CD4-positive, alpha-beta memory T cell (primary cell): ENCODE measurements at regions not wholly inside any gene's neighbourhood (a gene's known extent, or its start where the extent isn't known, plus 50 kb on each side); places are given as distances from the start of the nearest gene placed in this dataset.
"Not testable (repeated sequence)": the region's sequence is repeated elsewhere in the genome, so short reads cannot be mapped to it uniquely, and the experiment has no call there.

Experiments used
- CTCF ChIA-PET: fragments of 350-600 bp; sonication (Branson Sonifier 250); formaldehyde crosslinking; loops from one replicate; lab custom pipeline; 2021; ENCODE audit warnings: inconsistent platforms; ENCODE audit not compliant: partially characterized antibody; lab: Charles Lee
- POLR2A ChIA-PET: fragments of 350-600 bp; sonication (Branson Sonifier 250); formaldehyde crosslinking; loops from one replicate; lab custom pipeline; 2021; ENCODE audit not compliant: partially characterized antibody; lab: Charles Lee
- DNase-seq, 5 donors: peaks; one replicate each; pipeline versions ENCODE4 v3.0.0 to v3.0.0-alpha.2; 2020 to 2022; ENCODE audit warnings: mixed read lengths in 1 of 5
- H3K27ac ChIP-seq: one replicate; pipeline ENCODE4 v1.7.0; 2013; ENCODE audit warnings: low read depth, low read length
- H3K27me3 ChIP-seq: 2 replicates; pipeline ENCODE4 v1.7.0; 2013; ENCODE audit warnings: mild to moderate bottlenecking, low read length, moderate library complexity; ENCODE audit not compliant: insufficient read depth
- H3K36me3 ChIP-seq: 2 replicates; pipeline ENCODE4 v1.7.0; 2013; ENCODE audit warnings: mild to moderate bottlenecking, low read length, moderate library complexity; ENCODE audit not compliant: insufficient read depth
- H3K4me1 ChIP-seq: 2 replicates; pipeline ENCODE4 v1.7.0; 2013; ENCODE audit warnings: mild to moderate bottlenecking, low read length, moderate library complexity; ENCODE audit not compliant: insufficient read depth
- H3K4me3 ChIP-seq, 2 donors: one replicate each; pipeline ENCODE4 v1.7.0; 2013; ENCODE audit warnings: low read length in 2 of 2, mild to moderate bottlenecking in 1 of 2
- H3K9me3 ChIP-seq, 2 donors: one replicate each; pipeline ENCODE4 v1.7.0; 2013; ENCODE audit warnings: low read length in 2 of 2, control low read depth in 1 of 2; ENCODE audit not compliant: control insufficient read depth in 1 of 2
- H3K27ac Mint-ChIP-seq, 7 donors: one replicate each; pipeline ENCODE4 v1.8.0; 2020 to 2021; ENCODE audit warnings: mixed read lengths in 7 of 7, mild to moderate bottlenecking in 6 of 7, inconsistent platforms in 3 of 7, moderate library complexity in 3 of 7
- H3K27me3 Mint-ChIP-seq, 2 donors: one replicate each; pipeline ENCODE4 v1.8.0; 2020 to 2021; ENCODE audit warnings: mixed read lengths in 2 of 2
- H3K36me3 Mint-ChIP-seq, 2 donors: one replicate each; pipeline ENCODE4 v1.8.0; 2020 to 2021; ENCODE audit warnings: mixed read lengths in 2 of 2, inconsistent platforms in 1 of 2, mild to moderate bottlenecking in 1 of 2
- H3K4me1 Mint-ChIP-seq, 4 donors: one replicate each; pipeline ENCODE4 v1.8.0; 2020 to 2021; ENCODE audit warnings: mixed read lengths in 4 of 4, mild to moderate bottlenecking in 1 of 4
- H3K4me3 Mint-ChIP-seq, 8 donors: one replicate each; pipeline ENCODE4 v1.8.0; 2020 to 2021; ENCODE audit warnings: mixed read lengths in 8 of 8, mild to moderate bottlenecking in 7 of 8, moderate library complexity in 6 of 8, inconsistent platforms in 3 of 8
- H3K9me3 Mint-ChIP-seq, 8 donors: one replicate each; pipeline ENCODE4 v1.8.0; 2020 to 2021; ENCODE audit warnings: mixed read lengths in 8 of 8, mild to moderate bottlenecking in 5 of 8, inconsistent platforms in 3 of 8, moderate library complexity in 1 of 8
- intact Hi-C: fragments of 100-400 bp; cut with micrococcal nuclease; formaldehyde crosslinking; loops from one replicate; pipeline ENCODE4 v1.15.1; 2023

DNA sequence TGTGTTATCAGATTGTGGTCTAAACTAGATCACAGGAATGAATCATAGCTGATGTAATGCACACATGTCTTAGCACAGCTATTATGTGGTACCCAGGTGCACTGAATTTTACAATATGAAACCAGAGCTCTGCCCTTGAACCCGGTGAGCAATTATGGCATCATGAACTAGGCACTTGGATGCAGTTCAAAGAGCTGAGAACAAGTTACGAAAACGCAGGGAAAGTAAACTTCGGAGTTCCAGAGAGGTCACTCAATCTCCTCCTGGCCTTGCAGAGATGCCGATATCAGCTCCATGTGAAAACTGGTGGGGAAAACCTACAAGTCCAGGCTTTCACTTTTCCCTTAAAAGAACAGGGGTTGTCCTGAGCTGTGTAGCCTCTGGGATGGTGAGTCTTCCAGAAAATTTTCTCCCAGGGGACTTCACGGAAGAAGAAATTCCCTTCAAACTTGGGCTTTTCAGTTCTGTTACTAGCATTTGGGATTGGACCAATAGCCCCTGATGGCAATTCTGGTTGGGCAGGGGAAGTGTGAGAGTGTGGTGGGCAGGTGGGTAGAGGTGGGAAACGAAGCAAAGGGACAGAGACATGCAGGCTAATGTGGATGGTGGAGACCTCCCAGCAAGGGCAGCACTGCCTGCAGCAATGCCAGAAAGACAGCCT lies 71.1 kb upstream of the SH3BP4 start:
- H3K4me1 Mint-ChIP-seq = peaks cover 0 to 2% (median 0%) of the 10 kb centered on the region in 4 donors
- Histone ChIP-seq H3K4me1 (no peaks in the 10 kb centered on the region), H3K36me3 (no peaks in the 10 kb centered on the region), H3K9me3 (no peaks in the 10 kb centered on the region), H3K4me3 (no peak overlapping the region), H3K27me3 (no peaks in the 10 kb centered on the region), H3K27ac (no peak overlapping the region)
- no peaks in the 10 kb centered on the region for H3K36me3 Mint-ChIP-seq
- POLR2A ChIA-PET = no interaction called here
- no peak overlapping the region for H3K4me3 Mint-ChIP-seq
- H3K27ac Mint-ChIP-seq = no peak overlapping the region
- no peak for DNase-seq
- CTCF ChIA-PET = no interaction called here
- H3K9me3 Mint-ChIP-seq = peaks cover 0 to 5% (median under 1%) of the 10 kb centered on the region in 8 donors
- H3K27me3 Mint-ChIP-seq = peaks cover 11 to 20% of the 10 kb centered on the region in 2 donors
- intact Hi-C loops = no loop called here

DNA sequence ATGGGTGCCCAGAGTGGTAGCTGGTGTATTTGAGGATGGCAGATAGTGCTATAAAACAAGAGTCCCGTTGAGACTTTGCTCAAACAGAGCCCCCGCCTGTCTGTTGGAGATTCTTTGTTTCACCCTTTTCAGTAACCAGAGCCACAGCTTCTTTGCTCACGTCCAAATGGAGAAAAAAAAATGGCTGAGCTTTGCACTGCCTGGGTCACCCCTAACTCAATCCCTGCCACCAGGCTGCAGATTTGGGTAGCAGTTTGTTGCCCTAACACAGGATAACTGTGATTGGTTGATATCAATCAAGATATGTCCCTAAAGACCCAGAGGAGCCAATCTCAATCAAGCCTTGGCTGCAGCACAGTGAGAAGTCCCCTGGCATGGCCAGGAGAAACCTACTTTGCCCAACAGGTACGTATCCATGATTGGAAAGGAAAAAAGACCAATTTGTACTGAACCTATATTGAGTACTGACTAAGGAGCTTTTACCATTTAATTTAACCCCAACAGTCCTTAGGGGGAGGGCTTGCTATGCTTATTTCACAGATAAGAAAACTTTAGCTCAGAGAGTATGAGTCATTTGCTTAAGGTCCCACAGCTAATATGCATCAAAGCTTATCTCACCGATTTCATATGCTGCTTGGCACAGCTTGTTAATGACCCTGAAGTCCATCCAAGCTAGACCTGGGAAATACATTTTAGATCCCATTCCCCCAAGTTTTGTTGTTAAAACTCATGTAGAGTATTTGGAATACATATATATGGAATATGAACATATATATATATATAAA lies 72.0 kb upstream of the SH3BP4 start:
- no peak for DNase-seq
- H3K27me3 ChIP-seq = no peaks in the 10 kb centered on the region
- no peaks in the 10 kb centered on the region for H3K9me3 ChIP-seq
- no peak overlapping the region for H3K4me3 Mint-ChIP-seq
- no peak overlapping the region for H3K27ac Mint-ChIP-seq
- H3K4me1 Mint-ChIP-seq = peaks cover 0 to 2% (median 0%) of the 10 kb centered on the region in 4 donors
- CTCF ChIA-PET = no interaction called here
- intact Hi-C loops = no loop called here
- H3K4me1 ChIP-seq = no peaks in the 10 kb centered on the region
- POLR2A ChIA-PET = no interaction called here
- H3K27ac ChIP-seq = no peak overlapping the region
- H3K9me3 Mint-ChIP-seq = peaks cover 0 to 5% (median under 1%) of the 10 kb centered on the region in 8 donors
- no peaks in the 10 kb centered on the region for H3K36me3 ChIP-seq
- no peak overlapping the region for H3K4me3 ChIP-seq
- no peaks in the 10 kb centered on the region for H3K36me3 Mint-ChIP-seq
- peaks cover 8 to 17% of the 10 kb centered on the region in 2 donors for H3K27me3 Mint-ChIP-seq

DNA sequence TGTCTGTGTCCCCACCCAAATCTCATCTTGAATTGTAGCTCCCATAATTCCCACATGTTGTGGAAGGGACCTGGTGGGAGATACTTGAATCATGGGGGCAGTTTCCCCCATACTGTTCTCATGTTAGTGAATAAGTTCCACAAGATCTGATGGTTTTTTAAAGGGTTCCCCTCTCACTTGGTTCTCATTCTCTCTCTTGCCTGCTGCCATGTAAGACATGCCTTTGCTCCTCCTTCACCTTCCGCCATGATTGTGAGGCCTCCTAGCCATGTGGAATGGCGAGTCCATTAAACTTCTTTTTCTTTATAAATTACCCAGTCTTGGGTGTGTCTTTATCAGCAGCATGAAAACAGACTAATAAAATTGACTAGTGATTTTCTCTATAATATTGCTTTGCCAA lies 75.2 kb upstream of the SH3BP4 start:
- H3K9me3 ChIP-seq, H3K9me3 Mint-ChIP-seq, H3K4me3 ChIP-seq, DNase-seq, H3K4me1 Mint-ChIP-seq, H3K27ac ChIP-seq, H3K27me3 ChIP-seq, H3K36me3 ChIP-seq, H3K4me1 ChIP-seq, H3K27ac Mint-ChIP-seq, POLR2A ChIA-PET, intact Hi-C loops, H3K36me3 Mint-ChIP-seq, CTCF ChIA-PET, H3K4me3 Mint-ChIP-seq: not testable (repeated sequence)
- H3K27me3 Mint-ChIP-seq = peaks cover 13% of the 10 kb centered on the region in 2 donors

DNA sequence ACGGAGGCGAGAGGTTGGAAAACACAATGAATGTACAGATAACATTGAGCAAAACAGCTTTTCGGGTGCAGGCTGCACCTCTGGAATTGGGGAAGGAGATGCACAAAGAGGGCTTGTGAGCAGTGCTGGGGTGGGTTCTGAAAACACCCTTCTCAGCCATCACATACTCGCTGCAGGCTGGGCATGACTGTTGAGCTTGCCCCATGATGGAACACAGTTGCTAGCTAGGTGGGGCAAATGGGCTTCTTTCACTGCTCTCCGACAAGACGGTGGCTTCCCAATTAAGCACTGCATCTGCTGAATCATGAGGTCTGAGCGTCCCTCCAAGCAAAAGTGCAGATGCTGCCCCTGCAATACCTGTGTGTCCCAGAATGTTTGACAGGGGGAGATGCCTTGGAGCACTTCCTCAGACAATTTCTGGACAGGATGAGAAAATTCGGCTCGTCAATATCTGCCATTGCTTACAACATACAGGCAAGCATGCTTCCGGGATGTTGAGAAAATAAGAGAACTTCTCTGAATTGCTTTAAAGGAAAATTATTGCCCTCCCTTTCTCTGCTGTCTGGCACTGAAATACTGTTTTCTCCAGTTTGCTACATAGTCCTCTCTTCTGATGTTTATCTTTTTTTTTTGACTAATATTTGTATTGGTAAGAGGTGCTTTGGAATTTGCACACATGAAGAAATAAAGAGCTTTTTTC lies 77.3 kb upstream of the SH3BP4 start:
- ChIA-PET POLR2A (no interaction called here), CTCF (no interaction called here)
- Mint-ChIP-seq H3K27me3 (peaks cover 16 to 27% of the 10 kb centered on the region in 2 donors), H3K9me3 (peaks cover 0 to 5% (median 2%) of the 10 kb centered on the region in 8 donors), H3K4me1 (peaks cover 0 to 2% (median 0%) of the 10 kb centered on the region in 4 donors), H3K27ac (no peak overlapping the region), H3K36me3 (no peaks in the 10 kb centered on the region), H3K4me3 (no peak overlapping the region)
- no peak overlapping the region for H3K27ac ChIP-seq
- H3K36me3 ChIP-seq = no peaks in the 10 kb centered on the region
- H3K4me1 ChIP-seq = no peaks in the 10 kb centered on the region
- H3K9me3 ChIP-seq = no peaks in the 10 kb centered on the region
- H3K27me3 ChIP-seq = no peaks in the 10 kb centered on the region
- intact Hi-C loops = no loop called here
- no peak for DNase-seq
- H3K4me3 ChIP-seq = no peak overlapping the region

DNA sequence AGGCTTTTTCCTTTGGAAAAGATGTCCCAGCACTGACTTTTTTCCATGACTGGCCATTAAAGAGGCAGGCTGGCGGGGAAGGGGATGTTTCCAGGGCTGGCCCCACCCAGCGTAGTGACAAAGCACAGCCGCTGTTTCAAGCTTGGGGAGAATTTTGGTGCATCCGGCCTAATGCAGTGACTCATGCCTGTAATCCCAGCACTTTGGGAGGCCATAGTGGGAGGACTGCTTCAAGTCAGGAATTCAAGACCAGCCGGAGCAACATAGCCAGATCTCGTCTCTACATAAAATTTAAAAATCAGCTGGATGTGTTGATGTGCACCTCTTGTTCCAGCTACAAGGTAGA lies 78.0 kb upstream of the SH3BP4 start:
- Mint-ChIP-seq H3K4me3 (no peak overlapping the region), H3K36me3 (no peaks in the 10 kb centered on the region), H3K27me3 (peaks cover 16 to 27% of the 10 kb centered on the region in 2 donors), H3K27ac (no peak overlapping the region), H3K9me3 (peaks cover 0 to 5% (median 2%) of the 10 kb centered on the region in 8 donors), H3K4me1 (peaks cover 0 to 2% (median 0%) of the 10 kb centered on the region in 4 donors)
- ChIA-PET POLR2A (no interaction called here), CTCF (no interaction called here)
- no peaks in the 10 kb centered on the region for H3K9me3 ChIP-seq
- H3K27ac ChIP-seq = no peak overlapping the region
- no peaks in the 10 kb centered on the region for H3K27me3 ChIP-seq
- no peak overlapping the region for H3K4me3 ChIP-seq
- DNase-seq = no peak
- no peaks in the 10 kb centered on the region for H3K4me1 ChIP-seq
- intact Hi-C loops = no loop called here
- no peaks in the 10 kb centered on the region for H3K36me3 ChIP-seq

DNA sequence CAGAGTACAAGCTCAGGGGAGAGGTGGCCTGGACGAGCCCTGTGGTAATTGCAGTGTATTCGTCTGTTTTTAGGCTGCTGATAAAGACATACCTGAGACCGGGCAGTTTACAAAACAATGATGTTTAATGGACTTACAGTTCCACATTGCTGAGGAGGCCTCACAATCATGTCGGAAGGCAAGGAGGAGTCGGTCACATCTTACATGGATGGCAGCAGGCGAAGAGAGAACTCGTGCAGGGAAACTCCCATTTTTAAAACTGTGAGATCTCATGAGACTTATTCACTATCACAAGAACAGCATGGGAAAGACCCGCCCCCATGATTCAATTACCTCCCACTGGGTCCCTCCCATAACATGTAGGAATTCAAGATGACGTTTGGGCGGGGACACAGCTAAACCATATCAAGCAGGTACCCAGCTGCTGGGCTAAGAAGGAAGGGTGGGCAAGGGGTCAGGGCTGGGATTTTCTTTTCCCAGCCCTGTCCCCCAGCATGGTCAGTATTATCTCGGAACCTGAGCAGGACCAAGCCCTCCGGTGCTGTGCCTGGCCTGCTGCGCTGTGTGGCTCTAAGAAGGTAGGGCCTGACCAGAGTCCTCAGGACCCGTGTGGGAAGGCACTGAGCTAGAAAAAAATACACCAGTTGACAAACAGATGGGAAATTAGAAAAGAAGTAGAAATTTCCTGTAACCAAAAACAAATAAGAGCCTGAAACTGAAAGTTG lies 78.6 kb upstream of the SH3BP4 start:
- Mint-ChIP-seq H3K27me3 (peaks cover 16 to 27% of the 10 kb centered on the region in 2 donors), H3K9me3 (peaks cover 0 to 5% (median 2%) of the 10 kb centered on the region in 8 donors), H3K27ac (no peak overlapping the region), H3K4me3 (no peak overlapping the region), H3K36me3 (no peaks in the 10 kb centered on the region), H3K4me1 (peaks cover 0 to 2% (median 0%) of the 10 kb centered on the region in 4 donors)
- H3K36me3 ChIP-seq = no peaks in the 10 kb centered on the region
- H3K4me1 ChIP-seq = no peaks in the 10 kb centered on the region
- no peak overlapping the region for H3K4me3 ChIP-seq
- POLR2A ChIA-PET = no interaction called here
- CTCF ChIA-PET = no interaction called here
- no peak overlapping the region for H3K27ac ChIP-seq
- H3K9me3 ChIP-seq = no peaks in the 10 kb centered on the region
- H3K27me3 ChIP-seq = no peaks in the 10 kb centered on the region
- intact Hi-C loops = no loop called here
- DNase-seq = no peak

DNA sequence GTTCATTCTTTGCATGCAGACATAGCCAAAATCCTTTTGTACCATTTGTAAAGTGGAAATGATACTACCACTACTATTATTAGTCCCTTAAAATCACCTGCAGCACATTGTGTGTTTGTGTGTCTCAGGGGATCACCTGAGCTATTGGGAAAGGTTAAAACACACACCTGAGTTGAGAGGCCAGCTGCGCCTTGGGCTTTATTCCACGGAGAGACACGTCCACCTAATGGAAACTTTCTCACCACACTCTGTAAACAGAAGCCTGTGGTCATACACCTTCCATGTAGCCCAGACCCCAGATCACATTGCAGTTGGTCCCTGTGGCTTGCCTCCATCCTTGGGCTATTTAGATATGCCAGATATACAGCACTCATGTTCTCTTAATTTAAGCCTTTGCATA lies 81.8 kb upstream of the SH3BP4 start:
- ChIA-PET CTCF (no interaction called here), POLR2A (no interaction called here)
- no peak overlapping the region for H3K4me3 Mint-ChIP-seq
- peaks cover 0 to 5% (median 3%) of the 10 kb centered on the region in 8 donors for H3K9me3 Mint-ChIP-seq
- no peak overlapping the region for H3K27ac Mint-ChIP-seq
- H3K27me3 Mint-ChIP-seq = peaks cover 11 to 21% of the 10 kb centered on the region in 2 donors
- no peaks in the 10 kb centered on the region for H3K36me3 Mint-ChIP-seq
- Histone ChIP-seq H3K36me3 (no peaks in the 10 kb centered on the region), H3K4me1 (no peaks in the 10 kb centered on the region), H3K4me3 (no peak overlapping the region), H3K27me3 (no peaks in the 10 kb centered on the region), H3K9me3 (no peaks in the 10 kb centered on the region), H3K27ac (no peak overlapping the region)
- no peaks in the 10 kb centered on the region for H3K4me1 Mint-ChIP-seq
- DNase-seq = no peak
- intact Hi-C loops = no loop called here
